ENCODE measurements at regions not wholly inside any gene's neighbourhood (a gene's known extent, or its start where the extent isn't known, plus 50 kb on each side); places are given as distances from the start of the nearest gene placed in this dataset.

DNA sequence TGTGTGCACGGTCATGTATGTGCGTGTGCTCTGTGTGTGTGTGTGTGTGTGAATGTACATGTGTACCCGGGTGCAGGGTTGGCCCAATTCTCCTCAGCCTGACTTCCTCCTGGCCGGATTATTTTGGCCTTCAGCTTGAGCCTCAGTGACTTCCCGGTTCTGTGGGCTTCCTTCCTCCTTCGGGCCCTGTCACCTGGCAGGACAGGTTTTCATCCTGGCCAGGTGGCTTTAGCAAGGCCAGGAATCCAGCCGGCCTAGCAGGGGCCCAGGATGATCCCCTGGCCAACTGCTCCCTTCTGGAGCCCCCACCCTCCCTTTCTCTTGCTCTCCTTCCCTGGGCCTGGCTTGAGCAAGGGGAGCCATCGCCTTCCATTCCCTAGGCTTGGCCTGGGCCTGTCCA, 140.5 kb downstream of the INHBB start:
- DNase-seq (ENCODE audit: extremely low read depth, low read depth) = no peak
- H3K4me3 ChIP-seq (replicated peaks; ENCODE audit: low read depth, low read length) = no peak overlapping the region
- TF ChIP-seq, protein P1, sequence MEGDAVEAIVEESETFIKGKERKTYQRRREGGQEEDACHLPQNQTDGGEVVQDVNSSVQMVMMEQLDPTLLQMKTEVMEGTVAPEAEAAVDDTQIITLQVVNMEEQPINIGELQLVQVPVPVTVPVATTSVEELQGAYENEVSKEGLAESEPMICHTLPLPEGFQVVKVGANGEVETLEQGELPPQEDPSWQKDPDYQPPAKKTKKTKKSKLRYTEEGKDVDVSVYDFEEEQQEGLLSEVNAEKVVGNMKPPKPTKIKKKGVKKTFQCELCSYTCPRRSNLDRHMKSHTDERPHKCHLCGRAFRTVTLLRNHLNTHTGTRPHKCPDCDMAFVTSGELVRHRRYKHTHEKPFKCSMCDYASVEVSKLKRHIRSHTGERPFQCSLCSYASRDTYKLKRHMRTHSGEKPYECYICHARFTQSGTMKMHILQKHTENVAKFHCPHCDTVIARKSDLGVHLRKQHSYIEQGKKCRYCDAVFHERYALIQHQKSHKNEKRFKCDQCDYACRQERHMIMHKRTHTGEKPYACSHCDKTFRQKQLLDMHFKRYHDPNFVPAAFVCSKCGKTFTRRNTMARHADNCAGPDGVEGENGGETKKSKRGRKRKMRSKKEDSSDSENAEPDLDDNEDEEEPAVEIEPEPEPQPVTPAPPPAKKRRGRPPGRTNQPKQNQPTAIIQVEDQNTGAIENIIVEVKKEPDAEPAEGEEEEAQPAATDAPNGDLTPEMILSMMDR (IDR thresholded peaks at IDR 0.05; ENCODE audit: low read depth, low read length, missing control alignments) = no peak

DNA sequence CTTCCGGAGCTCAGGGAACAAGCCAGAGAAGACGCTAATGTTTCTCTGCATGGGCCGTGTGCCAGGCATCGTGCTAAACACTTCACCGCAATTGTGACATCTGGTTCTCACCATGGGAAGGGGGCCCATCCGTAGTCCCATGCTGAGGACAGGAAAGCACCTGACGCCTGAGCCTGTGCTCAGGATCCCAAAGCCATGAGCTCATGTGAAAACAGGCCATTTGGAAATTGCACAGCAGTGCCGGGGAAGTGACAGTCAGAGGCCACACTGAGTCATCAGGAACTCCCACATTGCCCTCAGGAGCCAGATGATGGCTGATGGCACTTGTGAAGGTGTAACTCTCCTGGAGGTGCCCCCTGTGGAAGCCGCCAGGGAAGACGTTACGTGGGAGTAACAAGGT, 141.0 kb downstream of the INHBB start:
- DNase-seq (ENCODE audit: extremely low read depth, low read depth) = no peak
- TF ChIP-seq, protein P1 (IDR thresholded peaks at IDR 0.05; ENCODE audit: low read depth, low read length, missing control alignments) = no peak
- H3K4me3 ChIP-seq (replicated peaks; ENCODE audit: low read depth, low read length) = no peak overlapping the region

DNA sequence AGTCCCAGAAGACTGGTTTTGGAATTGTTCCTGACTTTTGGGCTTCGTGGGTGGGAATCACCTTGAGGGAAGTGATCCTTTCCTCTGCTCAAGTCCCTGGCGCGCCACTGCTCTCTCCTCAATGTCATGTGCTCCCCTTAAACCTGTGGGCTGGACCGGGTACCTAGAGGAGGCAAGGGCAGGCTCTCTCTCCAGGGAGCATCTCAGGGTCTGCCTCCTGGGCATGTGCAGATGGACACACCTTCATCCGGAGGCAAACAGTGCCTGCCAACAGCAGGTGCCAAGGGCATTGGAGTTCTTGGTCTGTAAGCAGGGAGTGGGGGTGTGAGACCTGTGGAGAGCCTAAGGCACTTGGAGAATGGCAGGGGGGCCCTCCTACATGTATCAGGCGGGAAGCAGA, 142.6 kb downstream of the INHBB start:
- DNase-seq (ENCODE audit: extremely low read depth, low read depth) = no peak
- H3K4me3 ChIP-seq (replicated peaks; ENCODE audit: low read depth, low read length) = no peak overlapping the region
- TF ChIP-seq, protein P1 (IDR thresholded peaks at IDR 0.05; ENCODE audit: low read depth, low read length, missing control alignments) = no peak

DNA sequence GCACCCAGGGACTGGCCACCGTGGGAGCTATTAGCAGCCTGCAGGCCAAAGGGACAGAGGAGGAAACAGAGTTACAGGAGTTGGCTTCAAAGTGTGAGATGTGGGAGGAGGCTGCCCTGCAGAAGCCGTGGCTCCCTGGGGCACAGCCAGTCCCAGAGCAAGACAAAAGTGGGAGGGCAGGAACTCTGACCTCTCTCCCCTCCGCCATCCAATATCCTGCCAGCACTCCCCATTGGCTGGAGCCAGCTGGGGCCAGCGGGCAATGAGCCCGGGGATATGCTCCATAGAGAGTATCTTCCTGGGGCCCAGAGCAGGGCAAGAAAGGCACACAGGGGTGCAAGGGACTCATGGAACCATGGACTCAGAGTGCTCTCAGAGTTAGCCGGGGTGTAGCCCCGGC, 143.1 kb downstream of the INHBB start:
- DNase-seq (ENCODE audit: extremely low read depth, low read depth) = no peak
- TF ChIP-seq, protein P1 (IDR thresholded peaks at IDR 0.05; ENCODE audit: low read depth, low read length, missing control alignments) = no peak

DNA sequence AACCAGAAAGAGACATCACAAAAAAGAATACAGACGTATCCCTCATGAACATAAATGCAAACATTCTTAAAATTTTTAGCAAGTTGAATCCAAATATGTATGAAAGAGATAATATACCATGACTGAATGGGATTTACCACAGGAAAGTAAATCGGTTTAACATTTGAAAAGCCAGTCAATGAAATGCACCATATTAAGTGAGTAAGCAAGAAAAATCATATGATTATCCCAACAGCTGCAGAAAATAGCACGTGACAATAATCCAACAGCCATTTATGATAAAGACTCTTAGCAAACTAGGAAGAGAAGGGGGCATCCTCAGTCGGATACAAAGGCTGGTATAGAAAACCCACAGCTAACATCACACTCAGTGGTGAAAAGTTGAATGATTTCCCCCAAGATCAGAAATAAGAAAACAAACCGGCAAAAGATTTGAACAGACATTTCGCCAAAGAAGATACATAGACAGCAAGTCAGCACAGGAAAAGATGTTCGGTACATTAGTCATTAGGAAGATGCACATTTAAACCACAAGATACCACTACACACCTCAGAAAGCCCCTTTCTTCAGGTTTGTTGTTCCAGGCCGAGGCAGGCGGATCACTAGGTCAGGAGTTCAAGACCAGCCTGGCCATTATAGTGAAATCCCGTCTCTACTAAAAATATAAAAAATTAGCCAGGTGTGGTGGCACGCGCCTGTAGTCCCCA, 144.3 kb downstream of the INHBB start:
- DNase-seq (ENCODE audit: extremely low read depth, low read depth) = no peak
- TF ChIP-seq, protein P1 (IDR thresholded peaks at IDR 0.05; ENCODE audit: low read depth, low read length, missing control alignments) = no peak
- no peak overlapping the region for H3K4me3 ChIP-seq (replicated peaks; ENCODE audit: low read depth, low read length)

More for the DNA sequence above, 143.1 kb downstream of the INHBB start:
- H3K4me3 ChIP-seq (replicated peaks; ENCODE audit: low read depth, low read length) = no peak overlapping the region

DNA sequence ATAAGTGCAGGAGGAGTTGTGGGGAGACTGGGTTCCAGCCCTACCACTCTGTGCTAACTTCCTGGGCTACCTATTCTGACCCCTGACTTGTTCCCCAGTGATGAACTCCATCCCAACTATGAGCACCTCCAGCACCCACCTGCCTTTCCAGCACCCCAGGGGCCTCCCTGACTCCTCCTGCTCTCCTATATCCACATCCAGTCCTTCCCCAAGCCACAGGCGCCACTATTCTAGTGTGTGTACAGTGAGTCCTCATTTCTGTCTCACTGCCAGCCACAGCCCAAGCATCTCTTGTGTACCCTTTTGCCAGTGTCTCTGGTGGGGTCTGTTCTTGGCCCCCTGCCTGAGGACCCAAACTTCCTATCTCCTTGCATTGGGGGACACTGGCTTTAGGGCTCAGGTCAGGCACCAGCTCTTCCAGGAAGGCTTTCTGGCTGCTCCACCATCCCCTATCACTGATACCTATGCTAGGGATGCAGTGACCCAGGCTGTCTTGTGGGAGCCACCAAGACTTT, 145.2 kb downstream of the INHBB start:
- TF ChIP-seq, protein P1 (IDR thresholded peaks at IDR 0.05; ENCODE audit: low read depth, low read length, missing control alignments) = no peak
- DNase-seq (ENCODE audit: extremely low read depth, low read depth) = no peak
- no peak overlapping the region for H3K4me3 ChIP-seq (replicated peaks; ENCODE audit: low read depth, low read length)

Data from HFF-Myc (cell line).